M059J (cell line): ENCODE measurements at regions not wholly inside any gene's neighbourhood (a gene's known extent, or its start where the extent isn't known, plus 50 kb on each side); places are given as distances from the start of the nearest gene placed in this dataset.

ENCODE experiments used
- DNase-seq: peaks from one replicate; pipeline ENCODE4 v3.0.0-alpha.2; 2012; ENCODE audit warnings: low read depth

- DNase-seq, result no peak
These were observed 233.3 kb downstream of the INSIG2 start for GRCh38 chr2:118321432-118322105.

GRCh38 chr2:118320658-118321057 is 232.4 kb downstream of the INSIG2 start:
- DNase-seq, result no peak

GRCh38 chr2:118320196-118320595 is 231.9 kb downstream of the INSIG2 start:
- no peak for DNase-seq

GRCh38 chr2:118319271-118319684 is 231.0 kb downstream of the INSIG2 start:
- no peak for DNase-seq

- DNase-seq, result no peak
These were observed 227.3 kb downstream of the INSIG2 start for GRCh38 chr2:118315606-118316005.

- DNase-seq, result no peak
These were observed 224.9 kb downstream of the INSIG2 start for GRCh38 chr2:118312969-118313756.

GRCh38 chr2:118310681-118311429 is 222.6 kb downstream of the INSIG2 start:
- DNase-seq, result no peak

GRCh38 chr2:118309946-118310680 is 221.8 kb downstream of the INSIG2 start:
- DNase-seq, result peak; percentile 23

GRCh38 chr2:118309257-118309945 is 221.1 kb downstream of the INSIG2 start:
- no peak for DNase-seq

GRCh38 chr2:118307864-118308263 is 219.6 kb downstream of the INSIG2 start:
- no peak for DNase-seq

GRCh38 chr2:118301248-118301647 is 213.0 kb downstream of the INSIG2 start:
- no peak for DNase-seq

GRCh38 chr2:118300832-118301231 is 212.6 kb downstream of the INSIG2 start:
- no peak for DNase-seq

GRCh38 chr2:118296663-118297062 is 208.4 kb downstream of the INSIG2 start:
- no peak for DNase-seq

GRCh38 chr2:118295592-118296390 is 207.5 kb downstream of the INSIG2 start:
- no peak for DNase-seq

- no peak for DNase-seq
These were observed 205.8 kb downstream of the INSIG2 start for GRCh38 chr2:118294063-118294462.

GRCh38 chr2:118292991-118293390 is 204.7 kb downstream of the INSIG2 start:
- no peak for DNase-seq

- peak; percentile 14 for DNase-seq
These were observed 203.1 kb downstream of the INSIG2 start for GRCh38 chr2:118291251-118291880.

GRCh38 chr2:118290411-118291250 is 202.4 kb downstream of the INSIG2 start:
- DNase-seq, result no peak

- no peak for DNase-seq
These were observed 190.7 kb downstream of the INSIG2 start for GRCh38 chr2:118279005-118279404.
